ENCODE measurements at regions not wholly inside any gene's neighbourhood (a gene's known extent, or its start where the extent isn't known, plus 50 kb on each side); places are given as distances from the start of the nearest gene placed in this dataset.

GRCh38 chr4:18297684-18298083 is 276.1 kb upstream of the LCORL start:
- TF ChIP-seq KLF11 (CRISPR knock-in tag; IDR thresholded peaks at IDR 0.05) (no peak), SNAPC2 (CRISPR knock-in tag; IDR thresholded peaks at IDR 0.05) (no peak), ZNF451 (CRISPR knock-in tag; IDR thresholded peaks at IDR 0.05) (no peak), NFRKB (IDR thresholded peaks at IDR 0.05) (no peak), CREB1 (IDR thresholded peaks at IDR 0.05) (no peak), CREB1 (CRISPR knock-in tag; IDR thresholded peaks at IDR 0.05) (no peak), ZNF784 (CRISPR knock-in tag; IDR thresholded peaks at IDR 0.05; ENCODE audit: borderline replicate concordance) (no peak), YEATS4 (CRISPR knock-in tag; IDR thresholded peaks at IDR 0.05; ENCODE audit: borderline replicate concordance) (no peak), ARNTL (CRISPR knock-in tag; IDR thresholded peaks at IDR 0.05) (no peak), ZMYM4 (CRISPR knock-in tag; IDR thresholded peaks at IDR 0.05) (no peak), ZNF790 (CRISPR knock-in tag; IDR thresholded peaks at IDR 0.05; ENCODE audit: borderline replicate concordance) (no peak), SKIL (CRISPR knock-in tag; IDR thresholded peaks at IDR 0.05; ENCODE audit: borderline replicate concordance) (no peak), HNRNPH1 (optimal IDR thresholded peaks at IDR 0.05; ENCODE audit: low read depth, low read length) (no peak), ZNF597 (CRISPR knock-in tag; IDR thresholded peaks at IDR 0.05) (no peak), IRX3 (CRISPR knock-in tag; IDR thresholded peaks at IDR 0.05; ENCODE audit: borderline replicate concordance, low read depth) (no peak), PAWR (CRISPR knock-in tag; IDR thresholded peaks at IDR 0.05; ENCODE audit: borderline replicate concordance) (no peak), RFX1 (IDR thresholded peaks at IDR 0.05) (no peak), ZNF124 (CRISPR knock-in tag; IDR thresholded peaks at IDR 0.05) (no peak)
- TF ChIP-seq, protein P1, sequence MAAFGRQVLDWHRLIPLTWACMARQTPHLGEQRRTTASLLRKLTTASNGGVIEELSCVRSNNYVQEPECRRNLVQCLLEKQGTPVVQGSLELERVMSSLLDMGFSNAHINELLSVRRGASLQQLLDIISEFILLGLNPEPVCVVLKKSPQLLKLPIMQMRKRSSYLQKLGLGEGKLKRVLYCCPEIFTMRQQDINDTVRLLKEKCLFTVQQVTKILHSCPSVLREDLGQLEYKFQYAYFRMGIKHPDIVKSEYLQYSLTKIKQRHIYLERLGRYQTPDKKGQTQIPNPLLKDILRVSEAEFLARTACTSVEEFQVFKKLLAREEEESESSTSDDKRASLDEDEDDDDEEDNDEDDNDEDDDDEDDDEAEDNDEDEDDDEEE (CRISPR knock-in tag; IDR thresholded peaks at IDR 0.05): no peak
- TF ChIP-seq, protein P2, sequence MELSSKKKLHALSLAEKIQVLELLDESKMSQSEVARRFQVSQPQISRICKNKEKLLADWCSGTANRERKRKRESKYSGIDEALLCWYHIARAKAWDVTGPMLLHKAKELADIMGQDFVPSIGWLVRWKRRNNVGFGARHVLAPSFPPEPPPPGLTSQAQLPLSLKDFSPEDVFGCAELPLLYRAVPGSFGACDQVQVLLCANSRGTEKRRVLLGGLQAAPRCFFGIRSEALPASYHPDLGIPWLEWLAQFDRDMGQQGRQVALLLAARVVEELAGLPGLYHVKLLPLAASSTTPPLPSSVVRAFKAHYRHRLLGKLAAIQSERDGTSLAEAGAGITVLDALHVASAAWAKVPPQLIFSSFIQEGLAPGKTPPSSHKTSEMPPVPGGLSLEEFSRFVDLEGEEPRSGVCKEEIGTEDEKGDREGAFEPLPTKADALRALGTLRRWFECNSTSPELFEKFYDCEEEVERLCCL (CRISPR knock-in tag; IDR thresholded peaks at IDR 0.05; ENCODE audit: borderline replicate concordance): no peak
- H3K36me3 ChIP-seq (replicated peaks in 1 of 2; ENCODE audit: control insufficient read depth in 1 of 2, insufficient read depth in 2 of 2, low read length in 2 of 2): no peaks in the 10 kb centered on the region
- FAIRE-seq (no peak), ATAC-seq (no peak), DNase-seq (ENCODE audit: low spot score) (no peak)
- no peaks in the 10 kb centered on the region for H3K27me3 ChIP-seq (ENCODE audit: control insufficient read depth in 1 of 2, insufficient read depth in 2 of 2, low read length in 2 of 2)
- no peak overlapping the region for H2AFZ ChIP-seq (ENCODE audit: low read length)
- H3K79me2 ChIP-seq (ENCODE audit: insufficient read depth, low read length): no peaks in the 10 kb centered on the region
- 2% methylated on average over 2 of the region's 2 CpGs for WGBS (ENCODE audit: low lambda C conversion rate)
- no peak overlapping the region for H3K4me3 ChIP-seq (replicated peaks in 1 of 3; ENCODE audit: insufficient read depth in 1 of 3, low read depth in 2 of 3, low read length in 3 of 3)
- H3K9me3 ChIP-seq (ENCODE audit: low read length): no peaks in the 10 kb centered on the region
- BruUV-seq (replicated peaks): no TSS peak
- no peaks in the 10 kb centered on the region for H3K4me1 ChIP-seq (ENCODE audit: insufficient read depth, low read length)
- H3K9ac ChIP-seq (ENCODE audit: insufficient read depth, low read depth, low read length): no peak overlapping the region
- intact Hi-C loops (cut with micrococcal nuclease; ENCODE audit: unreplicated experiment) (no loop called here), in situ Hi-C loops (cut with HindIII; ENCODE audit: extremely low pct_ligation_motif_present, low pct_unique_long_range_greater_than_20kb) (no loop called here)
- no peak overlapping the region for H3K27ac ChIP-seq (ENCODE audit: extremely low read length, insufficient read depth, low read length)
- no peak overlapping the region for H3K4me2 ChIP-seq (ENCODE audit: low read depth, low read length)
- H4K20me1 ChIP-seq (ENCODE audit: insufficient read depth, low read length): no peaks in the 10 kb centered on the region
- POLR2A ChIA-PET: no interaction called here
- CTCF ChIA-PET (ENCODE audit: low intra/inter-chr PET ratio, low total read pairs): no interaction called here

Measured in HepG2 (cell line).